GM21576 (cell line): ENCODE measurements at regions not wholly inside any gene's neighbourhood (a gene's known extent, or its start where the extent isn't known, plus 50 kb on each side); places are given as distances from the start of the nearest gene placed in this dataset.
"Not testable (repeated sequence)": the region's sequence is repeated elsewhere in the genome, so short reads cannot be mapped to it uniquely, and the experiment has no call there.

Experiments
- ATAC-seq: cut with Tn5 transposase; IDR thresholded peaks from one replicate; pipeline ENCODE4 v1.9.1; 2021; ENCODE audit warnings: mild to moderate bottlenecking, moderate library complexity; ENCODE audit not compliant: unreplicated experiment

DNA sequence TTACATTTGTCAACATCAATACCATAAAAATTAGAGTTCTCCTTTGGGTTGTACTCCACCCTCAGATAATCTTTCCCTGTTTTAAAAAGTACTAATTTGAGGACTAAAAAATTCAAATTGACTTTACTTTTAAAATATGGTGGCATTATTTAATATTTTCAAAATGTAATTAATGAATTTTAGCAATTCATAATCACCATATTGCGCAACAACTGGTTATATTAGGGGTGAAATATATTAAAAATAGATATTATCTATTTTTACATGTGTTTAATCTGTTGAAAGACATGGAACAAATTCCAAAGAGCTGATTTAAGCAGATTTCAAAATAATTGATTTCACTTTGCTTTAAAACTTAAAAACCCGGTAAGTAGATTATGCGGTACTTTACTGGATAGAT is 236.6 kb upstream of the NOL4 start:
- no peak for ATAC-seq

DNA sequence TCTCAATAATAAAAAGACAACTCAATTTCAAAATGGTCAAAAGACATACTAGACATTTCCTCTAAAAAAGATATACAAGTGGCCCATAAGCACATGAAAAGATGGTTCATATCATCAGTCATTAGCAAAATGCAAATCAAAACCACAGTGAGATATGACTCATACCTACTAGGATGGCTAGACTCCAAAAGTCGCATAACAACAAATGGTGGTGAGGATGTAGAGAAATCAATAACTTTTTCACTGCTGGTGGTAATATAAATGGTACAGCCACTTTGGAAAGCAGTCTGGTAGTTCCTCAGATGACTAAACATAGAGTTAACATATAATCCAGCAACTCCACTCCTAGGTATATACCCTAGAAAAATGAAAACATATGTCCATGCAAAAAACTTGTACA is 242.3 kb upstream of the NOL4 start:
- no peak for ATAC-seq

DNA sequence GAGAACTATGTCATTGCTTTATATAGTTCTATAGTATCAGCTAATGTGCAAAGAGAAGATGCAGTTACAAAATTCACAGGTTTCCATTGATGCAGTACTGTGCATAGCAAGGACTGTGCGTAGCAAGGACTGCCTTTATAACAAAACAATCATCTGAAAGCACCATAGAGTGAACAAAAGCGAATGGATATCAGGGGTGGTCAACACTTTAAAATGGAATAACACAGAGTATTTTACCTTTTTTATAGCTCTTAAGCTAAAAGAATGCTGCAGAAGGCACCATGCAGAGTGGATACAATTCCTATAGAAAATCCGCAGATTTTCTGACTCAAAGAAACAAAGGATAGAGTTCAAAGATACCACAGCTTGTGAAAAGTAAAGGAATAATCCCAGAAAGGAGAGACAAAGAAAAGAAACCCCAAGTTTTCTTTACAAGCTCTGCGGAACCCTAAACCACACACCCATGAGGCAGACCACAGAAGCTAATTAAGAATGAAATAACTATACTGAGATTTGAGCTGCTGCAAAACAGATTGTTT is 229.9 kb upstream of the DTNA start:
- ATAC-seq, result no peak

DNA sequence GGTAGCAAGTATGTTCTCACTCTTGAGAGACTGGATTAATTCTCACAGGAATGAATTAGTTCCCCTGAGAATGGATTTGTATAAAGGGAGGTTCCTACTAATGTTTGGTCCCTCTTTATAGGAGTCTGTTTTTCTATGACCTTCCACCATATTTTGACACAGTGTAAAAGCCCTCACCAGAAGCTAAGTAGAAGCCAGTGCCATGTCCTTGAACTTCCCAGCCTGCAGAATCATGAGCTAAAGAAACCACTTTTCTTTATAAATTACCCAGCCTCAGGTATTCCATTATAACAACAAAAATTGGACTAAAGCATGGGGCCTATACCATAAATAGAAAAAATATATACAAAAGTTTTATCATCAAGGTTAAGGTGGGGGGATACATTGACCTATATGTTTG is 227.9 kb upstream of the DTNA start:
- no peak for ATAC-seq

DNA sequence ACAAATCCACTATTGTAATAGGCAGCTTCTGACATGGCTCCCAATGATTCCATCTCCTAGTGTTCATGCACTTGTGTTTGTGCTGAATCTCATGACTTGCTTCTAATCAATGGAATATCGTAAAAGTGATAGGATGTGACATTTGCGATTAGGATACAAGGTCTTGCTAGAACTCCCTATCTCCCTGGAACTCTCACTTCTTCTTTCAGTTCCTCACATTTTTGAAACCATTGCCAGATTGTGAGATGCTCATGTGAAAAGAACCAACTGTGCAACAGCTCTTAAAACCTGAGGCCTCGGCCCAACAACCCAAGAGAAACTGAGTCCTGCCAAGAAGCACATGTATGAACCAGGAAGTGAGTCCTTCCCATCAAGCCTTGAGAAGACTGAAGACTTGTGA is 226.9 kb upstream of the DTNA start:
- no peak for ATAC-seq

DNA sequence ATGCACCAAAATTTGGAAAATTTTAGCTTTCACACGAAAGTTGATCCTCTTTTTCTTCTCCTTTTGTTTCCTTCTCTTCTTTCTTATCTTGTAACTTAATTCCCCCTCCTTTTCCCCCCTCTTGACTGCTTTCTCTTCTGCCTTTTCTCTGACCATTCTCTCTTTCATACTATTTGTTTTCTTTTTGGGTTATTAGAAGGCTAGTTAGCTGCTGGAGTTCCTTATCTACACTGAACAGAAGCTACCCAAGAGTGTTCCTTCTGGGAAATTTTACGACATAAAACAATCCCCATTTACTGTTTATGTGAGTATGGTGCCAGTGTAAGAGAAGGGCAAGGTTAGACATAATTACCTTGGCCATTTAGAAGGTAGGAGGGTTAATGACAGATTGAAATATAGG is 218.4 kb upstream of the DTNA start:
- no peak for ATAC-seq

DNA sequence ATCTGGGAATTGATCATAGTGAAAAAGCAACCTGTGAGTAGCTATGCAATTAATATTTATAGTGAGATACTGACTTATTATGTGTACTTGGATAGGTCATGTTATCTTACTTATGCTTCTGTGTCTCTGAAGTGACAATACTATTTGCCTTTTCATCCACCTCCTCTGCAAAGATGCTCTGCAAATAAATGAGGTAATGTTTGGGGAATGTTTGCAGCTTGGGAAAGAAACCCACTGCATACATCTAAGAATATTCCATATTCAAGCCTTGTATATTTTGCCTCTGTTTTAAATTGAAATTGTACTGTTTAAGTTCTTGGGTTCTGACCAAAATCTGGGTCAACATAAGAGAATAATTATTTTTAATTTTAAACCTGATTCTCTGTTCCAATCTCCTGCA is 217.4 kb upstream of the DTNA start:
- ATAC-seq, result no peak

DNA sequence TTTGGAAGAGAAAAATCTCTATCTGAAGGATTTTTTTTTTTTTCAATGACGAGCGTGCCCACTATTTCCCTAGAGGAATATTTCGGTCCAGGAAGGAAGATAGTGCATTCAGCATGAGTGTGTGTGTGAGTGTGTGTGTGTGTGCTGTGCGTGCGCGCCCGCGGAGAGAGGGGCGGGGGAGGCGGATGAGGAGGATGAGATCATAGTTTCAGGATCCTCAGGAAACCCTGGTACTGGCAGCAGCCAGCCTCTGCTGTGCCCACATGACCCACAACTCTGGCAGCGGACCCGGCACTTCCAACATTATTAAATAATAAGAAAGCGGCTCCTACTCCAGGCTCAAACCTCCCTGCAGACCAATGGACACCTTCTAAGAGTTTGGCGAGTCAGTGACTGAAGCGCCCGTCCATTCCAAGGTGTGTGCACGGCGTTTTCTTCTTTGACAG is 217.0 kb upstream of the DTNA start:
- ATAC-seq, result peak; percentile 63

DNA sequence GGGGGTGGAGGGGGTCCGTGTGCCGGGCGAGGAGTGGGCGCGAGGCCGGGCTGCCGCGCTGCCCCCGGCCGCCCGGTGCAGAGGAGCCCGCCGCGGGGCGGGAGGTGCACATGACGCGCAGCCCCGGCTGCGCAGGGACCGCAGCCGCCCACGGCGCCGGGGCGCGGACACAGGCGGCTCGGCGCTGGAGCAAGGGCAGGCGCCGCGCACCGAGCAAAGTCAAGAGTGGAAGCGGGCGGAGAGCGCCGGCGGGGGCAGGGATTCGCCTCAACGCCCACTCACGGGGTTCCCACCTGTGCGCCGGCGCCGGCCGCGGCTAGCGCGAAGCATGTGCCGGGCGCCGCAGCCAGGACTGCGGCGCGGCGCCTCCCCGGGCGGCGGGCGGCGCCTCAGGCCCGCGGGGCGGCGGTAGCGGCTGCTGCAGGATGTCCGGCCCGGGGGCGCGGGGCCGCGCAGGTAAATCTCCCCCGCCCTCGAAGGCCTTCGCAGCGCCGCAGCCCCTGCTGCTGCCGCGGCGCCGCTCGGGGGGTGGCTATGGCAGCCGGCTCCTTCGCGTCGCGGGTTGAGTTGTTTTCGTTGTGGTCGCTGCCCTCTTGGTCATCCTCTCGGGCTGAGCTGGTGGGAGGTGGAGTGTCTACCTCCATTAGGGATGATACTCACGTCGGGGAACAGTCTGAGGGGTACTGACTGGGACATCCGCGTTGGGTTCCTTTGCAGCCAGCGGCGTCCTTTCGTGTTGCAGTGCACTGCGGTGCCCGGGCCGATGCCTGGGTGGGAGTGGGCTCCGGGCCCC is 216.3 kb upstream of the DTNA start:
- peak; percentile 57 for ATAC-seq

DNA sequence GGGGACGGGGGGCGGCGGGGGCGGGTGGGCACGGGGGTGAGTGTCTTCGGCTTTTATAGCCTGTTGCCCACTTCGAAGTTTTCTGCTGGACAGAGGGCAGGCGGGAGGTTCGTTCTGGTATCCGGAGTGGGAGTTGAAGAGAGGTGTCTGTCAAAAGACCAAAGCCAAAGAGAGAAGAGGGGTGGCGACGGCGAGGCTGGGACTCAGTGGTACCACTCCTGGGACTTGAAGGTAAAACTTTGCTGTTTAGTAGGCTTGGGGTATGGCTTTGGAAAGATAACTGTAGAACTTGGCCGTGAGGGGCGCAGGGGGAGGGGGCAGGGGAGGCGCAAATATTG is 215.8 kb upstream of the DTNA start:
- no peak for ATAC-seq

DNA sequence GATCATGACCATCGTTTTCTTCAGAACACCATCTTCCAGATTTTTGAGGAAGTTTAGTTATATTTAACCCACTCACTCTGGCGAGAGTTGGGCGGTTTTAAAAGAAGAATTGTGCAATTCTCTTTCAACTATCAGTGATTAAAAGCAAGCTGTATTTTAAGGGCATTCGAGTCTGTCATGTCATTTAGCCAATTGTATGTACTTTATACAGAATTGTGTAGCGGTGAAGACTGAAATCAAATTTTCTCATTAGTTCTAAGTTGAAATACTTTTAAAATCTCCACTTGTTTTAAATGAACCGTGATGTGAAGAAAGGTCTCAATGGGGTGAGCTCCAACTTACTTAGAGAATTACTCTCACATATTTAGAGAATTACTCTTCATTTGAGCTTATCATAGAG is 214.6 kb upstream of the DTNA start:
- ATAC-seq, result no peak

DNA sequence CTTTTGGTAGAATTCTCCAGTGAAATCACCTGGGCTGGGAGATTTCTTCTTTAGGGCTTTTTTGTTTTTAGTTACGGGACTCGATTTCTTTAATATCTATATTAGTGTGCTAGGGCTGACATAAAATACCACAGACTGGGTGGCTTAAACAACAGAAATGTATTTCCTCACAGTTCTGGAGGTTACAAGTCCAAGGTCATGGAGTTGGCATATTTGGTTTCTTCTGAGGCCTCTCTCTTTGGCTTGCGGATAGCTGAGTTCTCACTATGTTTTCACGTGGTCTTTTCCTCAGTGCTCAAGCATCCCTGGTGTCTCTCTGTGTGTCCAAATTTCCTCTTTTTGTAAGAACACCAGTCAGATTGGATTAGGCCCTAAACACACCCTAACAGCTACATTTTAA is 208.5 kb upstream of the DTNA start:
- no peak for ATAC-seq

DNA sequence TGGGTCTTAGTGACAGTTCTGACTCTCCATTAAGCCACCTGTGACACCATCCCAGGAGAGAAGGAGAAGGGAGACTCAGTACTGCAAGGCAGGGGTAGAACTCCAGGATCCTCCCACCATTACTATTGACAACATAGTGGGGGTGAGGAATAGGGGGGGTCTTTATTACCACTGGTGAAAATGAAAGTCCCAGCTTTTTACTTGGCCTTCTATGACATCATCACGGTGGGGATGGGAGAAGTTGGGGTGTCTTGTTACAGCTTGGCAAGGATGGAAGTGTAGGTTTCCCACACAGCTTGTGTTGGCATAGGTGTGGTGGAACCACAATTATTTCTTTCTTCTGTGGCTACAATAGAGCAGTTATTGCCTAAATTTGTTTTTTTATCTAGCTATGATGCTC is 203.9 kb upstream of the DTNA start:
- ATAC-seq, result no peak

DNA sequence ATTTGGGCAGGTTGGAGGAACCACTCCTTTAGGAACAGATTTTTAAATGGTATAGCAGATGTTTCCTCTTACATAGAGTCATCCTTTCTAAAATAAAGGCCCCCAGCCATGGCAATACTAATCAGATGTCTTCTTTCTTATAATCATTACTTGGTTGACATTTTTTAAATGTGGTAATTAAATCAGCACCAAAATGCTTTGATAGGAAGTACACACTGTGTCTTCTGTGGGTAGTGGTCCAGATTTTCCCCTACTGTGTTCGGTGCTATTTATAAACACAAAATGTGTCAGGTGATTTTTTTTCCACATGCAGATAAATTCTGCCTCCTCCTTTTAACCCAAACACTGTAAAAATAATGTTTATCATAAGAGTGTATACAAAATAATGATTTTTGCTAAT is 200.9 kb upstream of the DTNA start:
- no peak for ATAC-seq

DNA sequence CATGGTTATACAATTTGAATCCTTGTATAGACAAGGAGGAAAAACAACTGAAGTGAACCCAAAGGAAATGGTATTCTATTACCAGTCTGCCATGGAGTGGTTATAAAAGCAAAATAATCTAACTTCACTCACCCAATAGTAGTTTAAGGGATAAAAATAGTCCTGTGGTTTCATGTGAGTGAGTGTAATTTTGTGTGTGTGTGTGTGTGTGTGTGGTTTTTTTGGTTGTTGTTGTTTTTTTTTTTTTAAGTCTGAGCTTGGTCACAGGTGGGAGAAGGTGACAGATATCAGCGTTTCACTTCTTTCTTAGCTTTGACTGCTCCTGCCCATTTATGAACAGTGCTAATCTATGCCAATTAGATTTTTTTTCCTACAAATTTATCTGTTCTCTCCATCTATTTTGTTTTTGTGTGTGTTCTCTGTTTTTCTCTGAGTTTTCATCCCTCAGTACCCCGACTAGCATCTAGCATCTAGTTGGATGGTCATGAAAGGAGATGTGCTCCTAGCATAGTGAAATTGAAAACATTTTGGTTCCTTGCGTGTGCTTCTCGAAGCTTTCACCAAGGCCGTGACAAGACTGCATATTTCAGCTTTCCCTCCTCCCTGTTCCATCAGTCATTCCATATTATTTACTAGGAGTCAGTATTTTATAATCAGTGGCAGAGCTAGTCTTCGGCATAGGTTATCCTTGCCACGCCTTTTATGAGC is 200.1 kb upstream of the DTNA start:
- ATAC-seq, result no peak

DNA sequence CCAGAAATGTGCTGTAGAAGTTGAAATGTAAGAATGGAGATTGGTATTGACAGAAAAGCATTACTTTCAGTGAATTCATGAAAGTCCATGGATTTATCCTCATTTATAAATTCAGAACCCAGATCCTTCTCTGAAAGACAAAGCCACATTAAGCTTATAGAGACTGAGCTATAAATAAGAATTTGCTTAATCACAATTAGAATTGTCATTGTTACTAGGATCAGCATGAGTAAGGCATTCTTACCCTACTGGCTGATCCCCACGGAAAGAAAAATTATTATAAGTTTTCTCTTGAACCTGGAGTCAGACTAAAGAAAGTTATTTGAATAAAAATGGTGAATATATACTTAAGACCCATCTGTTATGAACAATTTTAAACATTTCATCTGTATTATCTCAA is 199.2 kb upstream of the DTNA start:
- ATAC-seq, result no peak

DNA sequence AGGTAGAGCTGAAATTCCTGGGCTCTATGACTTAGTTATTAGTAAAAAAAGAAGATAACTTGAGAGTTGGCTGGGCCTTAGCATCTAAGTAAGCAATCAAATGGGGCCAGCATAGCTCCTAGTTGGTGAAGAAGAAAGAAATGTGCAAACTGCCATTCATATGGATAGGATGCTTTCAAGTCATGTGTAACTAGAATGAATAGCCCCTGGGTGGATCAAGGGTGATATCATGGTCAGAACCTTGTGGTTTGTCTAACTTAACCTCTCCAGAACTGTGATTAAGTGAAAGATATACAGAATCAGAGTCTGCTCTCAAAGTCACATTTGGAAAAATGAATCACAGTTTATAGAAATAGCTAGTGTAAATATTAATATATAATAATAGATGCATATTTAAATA is 198.7 kb upstream of the DTNA start:
- ATAC-seq, result no peak

DNA sequence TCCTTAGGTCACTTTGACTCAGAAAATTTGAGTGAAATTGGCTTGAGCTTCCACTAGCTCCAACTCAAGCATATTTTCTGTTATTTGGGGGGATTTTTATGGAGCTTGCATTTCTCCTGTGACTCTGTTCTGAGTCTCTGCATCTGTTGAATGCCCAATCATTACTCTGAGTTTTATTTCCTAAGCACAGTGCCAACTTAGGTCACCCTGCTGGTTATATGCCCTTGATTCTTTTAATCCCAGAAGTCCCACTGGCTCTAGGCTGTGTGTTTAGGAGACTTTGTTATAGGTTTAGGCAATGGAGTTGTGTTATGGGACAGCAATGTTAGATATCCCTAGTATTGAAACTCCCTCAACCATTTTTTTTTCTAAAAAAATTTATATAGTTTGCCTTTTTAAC is 198.2 kb upstream of the DTNA start:
- no peak for ATAC-seq

DNA sequence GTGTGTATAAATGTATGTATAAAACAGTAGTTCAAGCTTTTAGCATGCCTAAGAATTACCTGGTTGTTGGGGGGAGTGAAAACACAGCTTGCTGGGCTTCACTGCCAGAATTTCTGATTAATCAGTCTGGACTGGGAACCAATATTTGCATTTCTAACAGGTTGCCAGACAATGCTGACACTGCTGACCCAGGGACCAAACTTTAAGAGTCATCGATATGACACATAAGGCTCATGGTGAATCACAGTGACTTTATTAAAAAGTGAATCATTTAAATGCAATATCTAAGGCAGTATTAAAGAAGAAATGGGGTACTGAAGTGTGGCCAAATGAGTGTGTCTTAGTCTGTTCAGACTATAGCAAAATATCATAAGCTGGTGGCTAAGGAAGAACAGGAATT is 195.9 kb upstream of the DTNA start:
- no peak for ATAC-seq

DNA sequence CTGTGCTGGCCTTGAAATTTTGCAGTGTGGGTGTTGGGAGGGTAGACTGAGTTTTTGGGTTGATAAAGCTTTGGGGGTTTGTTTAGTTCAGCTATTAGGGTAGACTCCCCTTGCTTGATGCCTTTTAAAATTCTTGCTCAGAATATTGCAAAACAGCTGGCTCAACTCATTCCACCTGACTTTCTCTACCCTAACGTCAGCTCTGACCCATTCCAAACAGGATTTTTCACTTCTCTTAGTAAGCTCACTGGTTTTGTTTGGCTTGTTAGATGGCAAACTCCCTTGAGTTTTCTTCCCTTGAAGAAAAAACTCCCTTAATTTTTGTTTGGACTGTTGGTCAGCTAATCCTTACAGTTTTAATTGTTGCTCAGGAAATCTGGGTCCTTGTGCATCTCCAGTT is 195.1 kb upstream of the DTNA start:
- no peak for ATAC-seq

DNA sequence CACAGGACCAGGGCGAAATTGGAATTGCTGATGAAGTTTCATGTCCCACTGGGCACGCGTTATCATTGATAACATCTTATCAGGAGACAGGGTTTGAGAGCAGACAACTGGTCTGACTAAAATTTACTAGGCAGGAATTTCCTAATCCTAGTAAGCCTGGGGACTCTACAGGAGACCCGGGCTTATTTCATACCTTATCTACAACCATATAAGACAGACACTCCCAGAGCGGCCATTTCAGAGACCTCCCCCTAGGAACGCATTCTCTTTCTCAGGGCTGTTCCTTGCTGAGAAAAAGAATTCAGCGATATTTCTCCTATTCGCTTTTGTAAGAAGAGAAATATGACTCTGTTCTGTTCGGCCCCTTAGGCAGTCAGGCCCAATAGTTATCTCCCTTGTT is 193.7 kb upstream of the DTNA start:
- ATAC-seq, result not testable (repeated sequence)

DNA sequence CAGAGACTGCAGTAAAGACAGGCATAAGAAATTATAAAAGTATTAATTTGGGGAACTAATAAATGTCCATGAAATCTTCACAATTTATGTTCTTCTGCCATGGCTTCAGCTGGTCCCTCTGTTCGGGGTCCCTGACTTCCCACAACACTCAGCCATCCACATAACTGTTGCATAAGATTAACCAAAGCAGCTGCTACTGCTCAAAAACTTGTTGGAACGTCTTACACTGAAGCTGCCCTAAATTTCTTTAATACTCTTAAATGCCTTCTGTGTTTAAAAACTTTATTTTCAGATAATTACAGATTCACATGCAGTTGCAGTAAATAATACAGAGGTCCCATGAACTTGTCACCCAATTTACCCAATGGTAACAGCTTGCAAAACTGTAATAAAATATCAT is 193.1 kb upstream of the DTNA start:
- not testable (repeated sequence) for ATAC-seq
